ENCODE measurements at regions not wholly inside any gene's neighbourhood (a gene's known extent, or its start where the extent isn't known, plus 50 kb on each side); places are given as distances from the start of the nearest gene placed in this dataset.

DNA sequence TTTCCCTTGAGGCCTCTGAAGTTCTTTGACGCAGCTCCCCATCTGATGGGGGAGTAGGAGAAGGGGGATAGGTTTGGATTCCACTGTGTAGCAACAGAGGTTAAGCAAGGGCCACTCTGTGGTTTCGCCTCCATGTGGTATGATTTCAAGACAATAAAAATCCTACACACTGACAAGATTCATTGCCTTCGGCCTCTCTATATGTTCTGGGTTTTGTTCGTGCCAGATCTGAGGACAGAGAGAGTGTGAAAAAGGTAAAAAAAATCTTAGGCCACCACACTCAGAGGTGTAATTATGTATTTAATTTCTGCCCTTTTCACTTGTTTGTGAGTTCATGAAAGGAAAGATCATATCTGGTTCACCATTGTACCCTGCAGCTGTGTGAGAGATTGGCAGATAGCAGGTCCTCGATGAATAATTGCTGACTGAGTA lies 715.2 kb upstream of the ZNF608 start:
- intact Hi-C loops (cut with micrococcal nuclease; ENCODE audit: unreplicated experiment): no loop called here
- no peaks in the 10 kb centered on the region for H3K27me3 Mint-ChIP-seq (ENCODE audit: unreplicated experiment)
- TF ChIP-seq, protein P1, sequence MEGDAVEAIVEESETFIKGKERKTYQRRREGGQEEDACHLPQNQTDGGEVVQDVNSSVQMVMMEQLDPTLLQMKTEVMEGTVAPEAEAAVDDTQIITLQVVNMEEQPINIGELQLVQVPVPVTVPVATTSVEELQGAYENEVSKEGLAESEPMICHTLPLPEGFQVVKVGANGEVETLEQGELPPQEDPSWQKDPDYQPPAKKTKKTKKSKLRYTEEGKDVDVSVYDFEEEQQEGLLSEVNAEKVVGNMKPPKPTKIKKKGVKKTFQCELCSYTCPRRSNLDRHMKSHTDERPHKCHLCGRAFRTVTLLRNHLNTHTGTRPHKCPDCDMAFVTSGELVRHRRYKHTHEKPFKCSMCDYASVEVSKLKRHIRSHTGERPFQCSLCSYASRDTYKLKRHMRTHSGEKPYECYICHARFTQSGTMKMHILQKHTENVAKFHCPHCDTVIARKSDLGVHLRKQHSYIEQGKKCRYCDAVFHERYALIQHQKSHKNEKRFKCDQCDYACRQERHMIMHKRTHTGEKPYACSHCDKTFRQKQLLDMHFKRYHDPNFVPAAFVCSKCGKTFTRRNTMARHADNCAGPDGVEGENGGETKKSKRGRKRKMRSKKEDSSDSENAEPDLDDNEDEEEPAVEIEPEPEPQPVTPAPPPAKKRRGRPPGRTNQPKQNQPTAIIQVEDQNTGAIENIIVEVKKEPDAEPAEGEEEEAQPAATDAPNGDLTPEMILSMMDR (IDR thresholded peaks at IDR 0.05; ENCODE audit: unreplicated experiment): no peak
- H3K9me3 Mint-ChIP-seq (ENCODE audit: low read depth, unreplicated experiment): peaks cover 13% of the 10 kb centered on the region
- no peaks in the 10 kb centered on the region for H3K4me1 Mint-ChIP-seq (ENCODE audit: low read depth, unreplicated experiment)
- CTCF ChIA-PET: no interaction called here
- H3K4me3 Mint-ChIP-seq (ENCODE audit: low read depth, unreplicated experiment): no peak overlapping the region
- H3K27ac Mint-ChIP-seq (ENCODE audit: unreplicated experiment): no peak overlapping the region
- H3K36me3 Mint-ChIP-seq (ENCODE audit: insufficient read depth, unreplicated experiment): no peaks in the 10 kb centered on the region
- DNase-seq: no peak
- no TSS peak for BruUV-seq (replicated peaks)

DNA sequence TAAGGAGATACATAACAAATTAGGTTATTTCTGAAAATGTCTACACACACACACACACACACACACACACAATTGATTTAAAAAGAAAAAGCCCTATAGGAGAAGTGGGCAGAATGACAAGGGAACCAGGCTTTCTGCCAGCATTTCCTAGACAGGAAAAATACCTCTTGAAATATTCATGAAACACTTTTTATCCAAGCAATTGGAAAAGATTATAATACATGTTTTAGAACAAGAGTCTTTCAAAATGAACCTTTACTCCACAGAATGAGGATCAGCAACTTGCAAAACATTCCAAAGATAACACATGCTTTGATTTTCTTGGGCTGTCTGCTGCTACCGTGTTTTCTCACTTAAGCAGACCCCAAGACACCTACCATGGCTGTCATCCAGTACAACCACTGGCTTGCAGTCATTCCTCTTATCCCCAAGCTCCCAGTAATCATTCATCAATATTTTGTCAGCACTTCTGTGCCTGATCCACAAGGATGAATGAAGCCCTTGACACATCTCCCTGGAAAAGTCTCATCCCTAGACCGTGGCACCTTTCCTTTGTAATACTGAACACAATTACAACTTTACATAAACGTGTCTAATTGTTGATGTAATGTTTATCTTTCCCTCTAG lies 717.1 kb upstream of the ZNF608 start:
- DNase-seq: no peak
- TF ChIP-seq, protein P1 (IDR thresholded peaks at IDR 0.05; ENCODE audit: unreplicated experiment): no peak
- no TSS peak for BruUV-seq (replicated peaks)
- Mint-ChIP-seq H3K36me3 (ENCODE audit: insufficient read depth, unreplicated experiment) (no peaks in the 10 kb centered on the region), H3K27me3 (ENCODE audit: unreplicated experiment) (no peaks in the 10 kb centered on the region), H3K4me3 (ENCODE audit: low read depth, unreplicated experiment) (no peak overlapping the region), H3K9me3 (ENCODE audit: low read depth, unreplicated experiment) (peaks cover 7% of the 10 kb centered on the region), H3K27ac (ENCODE audit: unreplicated experiment) (no peak overlapping the region), H3K4me1 (ENCODE audit: low read depth, unreplicated experiment) (no peaks in the 10 kb centered on the region)
- CTCF ChIA-PET: no interaction called here
- intact Hi-C loops (cut with micrococcal nuclease; ENCODE audit: unreplicated experiment): no loop called here

- TF ChIP-seq, protein P1 (IDR thresholded peaks at IDR 0.05; ENCODE audit: unreplicated experiment): no peak
- no TSS peak for BruUV-seq (replicated peaks)
- Mint-ChIP-seq H3K9me3 (ENCODE audit: low read depth, unreplicated experiment) (peaks cover 3% of the 10 kb centered on the region), H3K4me3 (ENCODE audit: low read depth, unreplicated experiment) (no peak overlapping the region), H3K4me1 (ENCODE audit: low read depth, unreplicated experiment) (no peaks in the 10 kb centered on the region), H3K36me3 (ENCODE audit: insufficient read depth, unreplicated experiment) (no peaks in the 10 kb centered on the region), H3K27ac (ENCODE audit: unreplicated experiment) (no peak overlapping the region), H3K27me3 (ENCODE audit: unreplicated experiment) (no peaks in the 10 kb centered on the region)
- no peak for DNase-seq
- CTCF ChIA-PET: interaction anchor here (0.6 kb wide), 1 partner anchor 15 kb away, joined by 3 read pairs; no protein-coding TSS in a partner anchor
- intact Hi-C loops (cut with micrococcal nuclease; ENCODE audit: unreplicated experiment): no loop called here
Observed at GRCh38 chr5:125464847-125465432, 718.5 kb upstream of the ZNF608 start.

DNA sequence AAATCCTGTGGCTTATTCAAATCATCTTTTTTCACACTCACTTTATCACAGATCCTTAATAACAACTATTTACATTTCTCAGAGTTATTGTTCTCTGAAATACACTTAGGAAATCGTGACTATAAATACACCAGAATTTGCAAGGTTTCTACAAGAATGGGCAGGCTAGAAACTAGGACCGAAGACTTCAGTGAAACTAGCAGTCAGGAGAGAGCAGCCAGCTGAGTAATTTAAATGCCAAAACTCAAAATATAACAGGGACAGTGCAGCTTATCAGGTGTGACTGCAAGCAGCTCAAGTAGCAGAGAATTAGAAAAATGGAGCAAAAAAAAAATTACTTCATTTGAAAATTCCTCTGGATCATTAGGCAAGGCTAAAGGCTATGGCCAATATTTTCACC lies 719.3 kb upstream of the ZNF608 start:
- H3K4me1 Mint-ChIP-seq (ENCODE audit: low read depth, unreplicated experiment): no peaks in the 10 kb centered on the region
- intact Hi-C loops (cut with micrococcal nuclease; ENCODE audit: unreplicated experiment): no loop called here
- no TSS peak for BruUV-seq (replicated peaks)

More for the DNA sequence above, 719.3 kb upstream of the ZNF608 start:
- Mint-ChIP-seq H3K36me3 (ENCODE audit: insufficient read depth, unreplicated experiment) (no peaks in the 10 kb centered on the region), H3K27me3 (ENCODE audit: unreplicated experiment) (no peaks in the 10 kb centered on the region), H3K27ac (ENCODE audit: unreplicated experiment) (no peak overlapping the region), H3K9me3 (ENCODE audit: low read depth, unreplicated experiment) (peaks cover 3% of the 10 kb centered on the region), H3K4me3 (ENCODE audit: low read depth, unreplicated experiment) (no peak overlapping the region)
- no peak for DNase-seq
- TF ChIP-seq, protein P1 (IDR thresholded peaks at IDR 0.05; ENCODE audit: unreplicated experiment): no peak
- CTCF ChIA-PET: no interaction called here
